Endothelial cell of umbilical vein (primary cell): ENCODE measurements at regions not wholly inside any gene's neighbourhood (a gene's known extent, or its start where the extent isn't known, plus 50 kb on each side); places are given as distances from the start of the nearest gene placed in this dataset.

Experiments used
- BruUV-seq: library from RNA; stranded (reverse); fragments of 400-500 nt; replicated peaks from 2 replicates; lab custom pipeline; 2021; lab: Mats Ljungman, UMichigan
- CTCF ChIA-PET: fragments of 300-600, 350-600 bp; sonication (Branson Sonifier 250); formaldehyde crosslinking; loops from one replicate; lab custom pipeline; 2021; ENCODE audit warnings: antibody characterized with exemption, inconsistent platforms; lab: Charles Lee
- POLR2A ChIA-PET: fragments of 300-600, 350-600 bp; sonication (Branson Sonifier 250); formaldehyde crosslinking; loops from one replicate; lab custom pipeline; 2021; ENCODE audit warnings: antibody characterized with exemption, inconsistent platforms; lab: Charles Lee
- DNase-seq: peaks from one replicate; pipeline ENCODE4 v3.0.0-alpha.2; 2011; ENCODE audit warnings: low read depth, low spot score
- FAIRE-seq: peaks from 2 replicates; lab custom pipeline; 2011; peaks lifted over from hg19 to GRCh38; lab: Jason Lieb, UNC
- H2AFZ ChIP-seq: 2 replicates; pipeline ENCODE4 v1.6.0; 2012; ENCODE audit warnings: low read depth, low read length, control low read depth, inconsistent platforms
- H3K27ac ChIP-seq: 2 replicates; pipeline ENCODE4 v1.5.1; 2011; ENCODE audit warnings: low read depth, mild to moderate bottlenecking, control low read depth, low read length, moderate library complexity; ENCODE audit not compliant: insufficient read depth
- H3K27me3 ChIP-seq, 2 experiments: 2 replicates each; pipeline versions ENCODE4 v1.6.0 to v1.6.1; 2011; ENCODE audit warnings: low read length in 2 of 2, mixed read lengths in 1 of 2; ENCODE audit not compliant: control insufficient read depth in 2 of 2, insufficient read depth in 2 of 2
- H3K36me3 ChIP-seq, 2 experiments: 2 replicates in 1 of 2; 3 replicates in 1 of 2; pipeline ENCODE4 v1.5.1; 2011; ENCODE audit warnings: low read length in 2 of 2, mild to moderate bottlenecking in 1 of 2, moderate library complexity in 1 of 2; ENCODE audit not compliant: control insufficient read depth in 2 of 2, insufficient read depth in 2 of 2; ENCODE audit errors: extremely low read depth in 1 of 2
- H3K4me1 ChIP-seq: 3 replicates; pipeline ENCODE4 v1.5.1; 2011; ENCODE audit warnings: mild to moderate bottlenecking, low read length; ENCODE audit not compliant: control insufficient read depth, insufficient read depth; ENCODE audit errors: extremely low read depth
- H3K4me2 ChIP-seq: 2 replicates; pipeline ENCODE4 v1.6.1; 2011; ENCODE audit warnings: low read length, control low read depth, mixed read lengths; ENCODE audit not compliant: insufficient read depth
- H3K4me3 ChIP-seq, 3 experiments: fragments of 200-600 bp in 1 of 3; sonication (generic), shearing (Covaris generic) in 1 of 3; replicated peaks in 1 of 3; 2 replicates each; pipeline ENCODE4 v1.5.1; 2011 to 2016; ENCODE audit warnings: control low read depth in 3 of 3, low read length in 3 of 3, mild to moderate bottlenecking in 2 of 3, inconsistent platforms in 1 of 3, low read depth in 1 of 3, moderate library complexity in 1 of 3; ENCODE audit not compliant: insufficient read depth in 1 of 3
- H3K79me2 ChIP-seq: 2 replicates; pipeline ENCODE4 v1.6.0; 2012; ENCODE audit warnings: low read length, inconsistent platforms; ENCODE audit not compliant: control insufficient read depth, insufficient read depth
- H3K9ac ChIP-seq: replicated peaks from 2 replicates; pipeline ENCODE3; 2011; ENCODE audit warnings: low read length, control low read depth; ENCODE audit not compliant: insufficient read depth; ENCODE audit errors: extremely low read depth
- H3K9me1 ChIP-seq: replicated peaks from 3 replicates; pipeline ENCODE4 v1.6.0; 2011; ENCODE audit warnings: mild to moderate bottlenecking, low read length; ENCODE audit not compliant: control insufficient read depth, insufficient read depth; ENCODE audit errors: extremely low read depth
- H3K9me3 ChIP-seq: replicated peaks from 2 replicates; pipeline ENCODE4 v1.5.1; 2012; ENCODE audit warnings: low read length, inconsistent platforms; ENCODE audit not compliant: control insufficient read depth, insufficient read depth
- H4K20me1 ChIP-seq: replicated peaks from 2 replicates; pipeline ENCODE3; 2011; ENCODE audit warnings: mild to moderate bottlenecking, low read length; ENCODE audit not compliant: control insufficient read depth, insufficient read depth; ENCODE audit errors: extremely low read depth
- FOS ChIP-seq: IDR thresholded peaks from 2 replicates; pipeline ENCODE4 v1.6.1; 2011; ENCODE audit warnings: mild to moderate bottlenecking, low read length, moderate library complexity, borderline replicate concordance; ENCODE audit not compliant: insufficient read depth
- JUN ChIP-seq: IDR thresholded peaks from 2 replicates; pipeline ENCODE4 v1.6.1; 2011; ENCODE audit warnings: borderline replicate concordance, low read depth; ENCODE audit not compliant: insufficient read length, insufficient read depth
- MAX ChIP-seq: IDR thresholded peaks from 2 replicates; pipeline ENCODE4 v1.6.1; 2011; ENCODE audit not compliant: insufficient read depth, insufficient read length
- dilution Hi-C: fragments of 300-500 bp; cut with MboI; formaldehyde crosslinking; loops from one replicate; pipeline ENCODE4 v1.15.0; 2019; ENCODE audit warnings: low sequenced_read_pairs; ENCODE audit not compliant: extremely low pct_ligation_motif_present
- intact Hi-C: fragments of 100-400 bp; cut with micrococcal nuclease; formaldehyde crosslinking; loops from one replicate; pipeline ENCODE4 v1.10.0; 2022

GRCh38 chr5:53211799-53212198 is 102.2 kb upstream of the MOCS2 start:
- Histone ChIP-seq H3K9me3 (no peaks in the 10 kb centered on the region), H2AFZ (no peak overlapping the region), H3K36me3 (no peaks in the 10 kb centered on the region), H3K79me2 (no peaks in the 10 kb centered on the region), H4K20me1 (no peaks in the 10 kb centered on the region), H3K27me3 (no peaks in the 10 kb centered on the region), H3K4me1 (no peaks in the 10 kb centered on the region), H3K9ac (no peak overlapping the region), H3K9me1 (no peaks in the 10 kb centered on the region), H3K27ac (no peak overlapping the region), H3K4me3 (no peak overlapping the region), H3K4me2 (no peak overlapping the region)
- TF ChIP-seq FOS = peak; percentile 91
- peak; percentile 33 for TF ChIP-seq JUN
- TF ChIP-seq MAX = no peak
- no TSS peak for BruUV-seq
- ChIA-PET POLR2A (no interaction called here), CTCF (no interaction called here)
- dilution Hi-C loops = no loop called here
- intact Hi-C loops = no loop called here
- DNase-seq = peak; percentile 34
- peak; percentile 44 for FAIRE-seq

- dilution Hi-C loops = no loop called here
- Histone ChIP-seq H3K9me3 (no peaks in the 10 kb centered on the region), H3K9me1 (no peaks in the 10 kb centered on the region), H3K27ac (no peak overlapping the region), H3K4me3 (no peak overlapping the region), H2AFZ (no peak overlapping the region), H4K20me1 (no peaks in the 10 kb centered on the region), H3K27me3 (no peaks in the 10 kb centered on the region), H3K79me2 (no peaks in the 10 kb centered on the region), H3K4me1 (no peaks in the 10 kb centered on the region), H3K9ac (no peak overlapping the region), H3K36me3 (no peaks in the 10 kb centered on the region), H3K4me2 (no peak overlapping the region)
- BruUV-seq = no TSS peak
- ChIA-PET POLR2A (no interaction called here), CTCF (no interaction called here)
- DNase-seq = no peak
- TF ChIP-seq FOS (no peak), MAX (no peak)
- intact Hi-C loops = no loop called here
- no peak for FAIRE-seq
These were observed 109.6 kb upstream of the MOCS2 start for GRCh38 chr5:53219174-53219573.
